Uterus (tissue), 2 donors: ENCODE measurements at regions not wholly inside any gene's neighbourhood (a gene's known extent, or its start where the extent isn't known, plus 50 kb on each side); places are given as distances from the start of the nearest gene placed in this dataset.

ENCODE experiments used
- POLR2A ChIP-seq, 2 donors: fragments of 450-650 bp; IDR thresholded peaks; one replicate each; pipeline ENCODE4 v1.6.1; 2016; ENCODE audit warnings: antibody characterized with exemption in 2 of 2, mild to moderate bottlenecking in 1 of 2, moderate library complexity in 1 of 2
- TF ChIP-seq, protein P1 (sequence below), 4 experiments: fragments of 200-600 bp in 2 of 4; fragments of 450-650 bp in 2 of 4; sonication (generic) in 2 of 4; IDR thresholded peaks; one replicate each; pipeline ENCODE4 v1.5.1; 2016 to 2019; ENCODE audit warnings: antibody characterized with exemption in 4 of 4, mild to moderate bottlenecking in 2 of 4, moderate library complexity in 1 of 4

DNA sequence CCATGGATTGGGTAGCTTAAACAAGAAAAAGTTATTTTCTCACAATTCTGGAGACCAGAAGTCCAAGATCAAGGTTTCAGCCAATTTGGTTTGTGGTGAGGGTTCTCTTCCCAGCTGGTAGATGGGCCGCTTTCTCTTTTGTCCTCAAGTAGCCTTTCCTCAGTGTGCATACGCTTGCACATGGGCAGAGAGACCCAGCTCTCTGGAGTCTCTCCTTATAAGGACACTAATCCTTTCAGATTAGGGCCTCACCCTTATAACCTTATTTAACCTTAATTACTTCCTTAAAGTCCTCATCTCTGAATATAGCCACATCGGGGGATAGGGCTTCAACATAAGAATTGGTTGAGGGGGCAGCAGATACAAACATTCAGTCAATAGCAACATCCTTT is 68.4 kb upstream of the NLK start:
- TF ChIP-seq, protein P1, sequence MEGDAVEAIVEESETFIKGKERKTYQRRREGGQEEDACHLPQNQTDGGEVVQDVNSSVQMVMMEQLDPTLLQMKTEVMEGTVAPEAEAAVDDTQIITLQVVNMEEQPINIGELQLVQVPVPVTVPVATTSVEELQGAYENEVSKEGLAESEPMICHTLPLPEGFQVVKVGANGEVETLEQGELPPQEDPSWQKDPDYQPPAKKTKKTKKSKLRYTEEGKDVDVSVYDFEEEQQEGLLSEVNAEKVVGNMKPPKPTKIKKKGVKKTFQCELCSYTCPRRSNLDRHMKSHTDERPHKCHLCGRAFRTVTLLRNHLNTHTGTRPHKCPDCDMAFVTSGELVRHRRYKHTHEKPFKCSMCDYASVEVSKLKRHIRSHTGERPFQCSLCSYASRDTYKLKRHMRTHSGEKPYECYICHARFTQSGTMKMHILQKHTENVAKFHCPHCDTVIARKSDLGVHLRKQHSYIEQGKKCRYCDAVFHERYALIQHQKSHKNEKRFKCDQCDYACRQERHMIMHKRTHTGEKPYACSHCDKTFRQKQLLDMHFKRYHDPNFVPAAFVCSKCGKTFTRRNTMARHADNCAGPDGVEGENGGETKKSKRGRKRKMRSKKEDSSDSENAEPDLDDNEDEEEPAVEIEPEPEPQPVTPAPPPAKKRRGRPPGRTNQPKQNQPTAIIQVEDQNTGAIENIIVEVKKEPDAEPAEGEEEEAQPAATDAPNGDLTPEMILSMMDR (IDR thresholded peaks at IDR 0.05): no peak
- TF ChIP-seq POLR2A (IDR thresholded peaks at IDR 0.05): no peak
